H1 (cell line): ENCODE measurements at regions not wholly inside any gene's neighbourhood (a gene's known extent, or its start where the extent isn't known, plus 50 kb on each side); places are given as distances from the start of the nearest gene placed in this dataset.

Source experiments
- CTCF ChIA-PET: fragments of 300-600 bp; sonication (Branson Sonifier 250); formaldehyde crosslinking; loops from one replicate; lab custom pipeline; 2021; ENCODE audit not compliant: partially characterized antibody; lab: Charles Lee
- POLR2A ChIA-PET: fragments of 300-600 bp; sonication (Branson Sonifier 250); formaldehyde crosslinking; loops from one replicate; lab custom pipeline; 2021; ENCODE audit warnings: inconsistent platforms; ENCODE audit not compliant: partially characterized antibody; lab: Charles Lee
- DNase-seq, 2 experiments: peaks; one replicate each; pipeline versions ENCODE4 v3.0.0 to v3.0.0-alpha.2; 2010 to 2022; ENCODE audit warnings: low spot score in 2 of 2, low read depth in 1 of 2, mixed read lengths in 1 of 2
- FAIRE-seq: peaks from 2 replicates; lab custom pipeline; 2011; peaks lifted over from hg19 to GRCh38; lab: Jason Lieb, UNC
- H2AFZ ChIP-seq: 2 replicates; pipeline ENCODE4 v1.8.1; 2012; ENCODE audit warnings: low read length, inconsistent platforms
- H2AK5ac ChIP-seq: 2 replicates; pipeline ENCODE4 v1.6.1; 2013; ENCODE audit warnings: low read depth, low read length
- H2BK120ac ChIP-seq: replicated peaks from 2 replicates; pipeline ENCODE3; 2013; ENCODE audit warnings: low read depth, low read length, inconsistent platforms
- H2BK12ac ChIP-seq: 2 replicates; pipeline ENCODE4 v1.6.1; 2013; ENCODE audit warnings: low read depth, low read length
- H2BK15ac ChIP-seq: 2 replicates; pipeline ENCODE4 v1.6.1; 2013; ENCODE audit warnings: low read length
- H2BK20ac ChIP-seq: 2 replicates; pipeline ENCODE4 v1.6.1; 2013; ENCODE audit warnings: low read length
- H2BK5ac ChIP-seq: 2 replicates; pipeline ENCODE4 v1.6.1; 2013; ENCODE audit warnings: low read depth, low read length
- H3K14ac ChIP-seq: 2 replicates; pipeline ENCODE4 v1.6.1; 2013; ENCODE audit warnings: inconsistent platforms; ENCODE audit not compliant: insufficient read length
- H3K18ac ChIP-seq: 2 replicates; pipeline ENCODE4 v1.6.1; 2013; ENCODE audit warnings: low read length; ENCODE audit errors: extremely low read depth
- H3K23ac ChIP-seq: 2 replicates; pipeline ENCODE4 v1.6.1; 2013; ENCODE audit warnings: inconsistent platforms; ENCODE audit not compliant: insufficient read length
- H3K23me2 ChIP-seq: 2 replicates; pipeline ENCODE4 v1.6.1; 2013; ENCODE audit warnings: low read depth, low read length
- H3K27ac ChIP-seq: 2 replicates; pipeline ENCODE4 v1.6.1; 2011; ENCODE audit warnings: low read depth, low read length, inconsistent platforms
- H3K27me3 ChIP-seq, 4 experiments: replicated peaks in 1 of 4; 1 replicate in 1 of 4; 2 replicates in 3 of 4; pipeline versions ENCODE4 v1.6.1 to v1.8.1; 2011 to 2013; ENCODE audit warnings: low read length in 3 of 4, mild to moderate bottlenecking in 3 of 4, inconsistent platforms in 2 of 4, mixed read lengths in 2 of 4, moderate library complexity in 1 of 4; ENCODE audit not compliant: control insufficient read depth in 3 of 4, insufficient read depth in 3 of 4; ENCODE audit errors: extremely low read depth in 1 of 4
- H3K36me3 ChIP-seq, 4 experiments: 2 replicates each; pipeline versions ENCODE4 v1.6.1 to v1.8.1; 2011 to 2013; ENCODE audit warnings: mild to moderate bottlenecking in 4 of 4, low read length in 3 of 4, moderate library complexity in 2 of 4, control low read depth in 1 of 4, inconsistent platforms in 1 of 4; ENCODE audit not compliant: insufficient read depth in 4 of 4, control insufficient read depth in 2 of 4
- H3K4ac ChIP-seq: replicated peaks from 2 replicates; pipeline ENCODE3; 2013; ENCODE audit warnings: low read length, low read depth, mixed read lengths, inconsistent platforms; ENCODE audit not compliant: insufficient read length
- H3K4me1 ChIP-seq, 4 experiments: replicated peaks in 1 of 4; 1 replicate in 1 of 4; 2 replicates in 3 of 4; pipeline versions ENCODE4 v1.6.1 to v1.8.1; 2011 to 2013; ENCODE audit warnings: low read length in 3 of 4, inconsistent platforms in 2 of 4, mixed read lengths in 1 of 4; ENCODE audit not compliant: insufficient read depth in 4 of 4, control insufficient read depth in 3 of 4
- H3K4me2 ChIP-seq, 2 experiments: 2 replicates each; pipeline versions ENCODE4 v1.6.1 to v1.8.1; 2011 to 2013; ENCODE audit warnings: low read depth in 2 of 2, low read length in 2 of 2, control low read depth in 1 of 2, inconsistent platforms in 1 of 2, mild to moderate bottlenecking in 1 of 2; ENCODE audit not compliant: insufficient read depth in 1 of 2
- H3K4me3 ChIP-seq, 4 experiments: fragments of 200-600, 300-600 bp in 1 of 4; sonication (generic), shearing (Covaris generic), sonication (Bioruptor Twin) in 1 of 4; 2 replicates each; pipeline versions ENCODE4 v1.5.1 to v1.8.1; 2011 to 2016; ENCODE audit warnings: low read length in 4 of 4, low read depth in 3 of 4, control low read depth in 2 of 4, inconsistent platforms in 2 of 4, mild to moderate bottlenecking in 2 of 4, mixed read lengths in 1 of 4, moderate library complexity in 1 of 4; ENCODE audit not compliant: insufficient read depth in 2 of 4; ENCODE audit errors: extremely low read depth in 1 of 4
- H3K56ac ChIP-seq: replicated peaks from 2 replicates; pipeline ENCODE3; 2013; ENCODE audit warnings: low read depth, mild to moderate bottlenecking, mixed read lengths, low read length, inconsistent platforms; ENCODE audit not compliant: insufficient read length
- H3K79me1 ChIP-seq: 2 replicates; pipeline ENCODE4 v1.6.1; 2013; ENCODE audit warnings: low read depth, low read length, control low read depth
- H3K79me2 ChIP-seq, 2 experiments: 2 replicates each; pipeline versions ENCODE4 v1.6.1 to v1.8.1; 2012 to 2013; ENCODE audit warnings: low read length in 2 of 2, mild to moderate bottlenecking in 2 of 2, inconsistent platforms in 1 of 2; ENCODE audit not compliant: insufficient read depth in 2 of 2, control insufficient read depth in 1 of 2
- H3K9ac ChIP-seq, 4 experiments: replicated peaks in 1 of 4; 1 replicate in 1 of 4; 2 replicates in 3 of 4; pipeline versions ENCODE4 v1.6.1 to v1.8.1; 2011 to 2013; ENCODE audit warnings: low read depth in 3 of 4, low read length in 3 of 4, control low read depth in 2 of 4, mild to moderate bottlenecking in 2 of 4, moderate library complexity in 2 of 4, inconsistent platforms in 1 of 4; ENCODE audit errors: extremely low read depth in 1 of 4
- H3K9me3 ChIP-seq, 2 experiments: 2 replicates each; pipeline versions ENCODE4 v1.6.1 to v1.8.1; 2012 to 2013; ENCODE audit warnings: mild to moderate bottlenecking in 2 of 2, moderate library complexity in 2 of 2, control low read depth in 1 of 2, inconsistent platforms in 1 of 2, low read depth in 1 of 2, low read length in 1 of 2, mixed read lengths in 1 of 2; ENCODE audit not compliant: insufficient read depth in 2 of 2
- H4K20me1 ChIP-seq, 2 experiments: replicated peaks in 1 of 2; 2 replicates each; pipeline versions ENCODE3 to v1.8.1; 2011 to 2013; ENCODE audit warnings: inconsistent platforms in 2 of 2, low read length in 2 of 2, mild to moderate bottlenecking in 1 of 2; ENCODE audit not compliant: insufficient read depth in 2 of 2, control insufficient read depth in 1 of 2
- H4K5ac ChIP-seq: 2 replicates; pipeline ENCODE4 v1.6.1; 2013; ENCODE audit warnings: low read length, low read depth, mixed read lengths, inconsistent platforms; ENCODE audit not compliant: insufficient read length
- H4K8ac ChIP-seq: 2 replicates; pipeline ENCODE4 v1.8.0; 2013; ENCODE audit warnings: mild to moderate bottlenecking, moderate library complexity, low read length, inconsistent platforms; ENCODE audit not compliant: insufficient read depth; ENCODE audit errors: extremely low read depth
- H4K91ac ChIP-seq: replicated peaks from 2 replicates; pipeline ENCODE3; 2013; ENCODE audit warnings: low read length, mixed read lengths, inconsistent platforms; ENCODE audit not compliant: insufficient read length
- CHD2 ChIP-seq: IDR thresholded peaks from 2 replicates; pipeline ENCODE4 v1.6.1; 2012; ENCODE audit warnings: low read length, improper control_type of control experiment
- EGR1 ChIP-seq: IDR thresholded peaks from 2 replicates; pipeline ENCODE4 v1.6.1; 2011; ENCODE audit warnings: low read depth, low read length, borderline replicate concordance
- HDAC2 ChIP-seq, 2 experiments: fragments of 300-600 bp in 1 of 2; sonication (generic) in 1 of 2; IDR thresholded peaks; 2 replicates each; pipeline ENCODE4 v1.6.1; 2011 to 2012; ENCODE audit warnings: low read depth in 2 of 2, low read length in 2 of 2, mild to moderate bottlenecking in 2 of 2, moderate library complexity in 2 of 2, borderline replicate concordance in 1 of 2, inconsistent platforms in 1 of 2
- KDM1A ChIP-seq: fragments of 200-600, 300-600 bp; sonication (generic); IDR thresholded peaks from 2 replicates; pipeline ENCODE4 v1.7.1; 2016; ENCODE audit warnings: mild to moderate bottlenecking, low read length, borderline replicate concordance
- SIN3A ChIP-seq, 2 experiments: IDR thresholded peaks in 1 of 2; conservative IDR thresholded peaks in 1 of 2; 2 replicates each; pipeline ENCODE4 v1.6.1; 2011 to 2012; ENCODE audit warnings: low read length in 2 of 2, improper control_type of control experiment in 1 of 2, low read depth in 1 of 2, mild to moderate bottlenecking in 1 of 2
- SP4 ChIP-seq: IDR thresholded peaks from 2 replicates; pipeline ENCODE4 v1.6.1; 2012; ENCODE audit warnings: low read length, inconsistent platforms
- YY1 ChIP-seq: IDR thresholded peaks from 2 replicates; pipeline ENCODE4 v1.6.1; 2011; ENCODE audit warnings: low read depth, mild to moderate bottlenecking, low read length
- WGBS, 2 experiments: shearing (Covaris generic) in 1 of 2; methylation state at CpG; one replicate each; pipeline versions ENCODE4 v1.1.6 to v1.1.7; 2013 to 2015; ENCODE audit warnings: low lambda C conversion rate in 2 of 2, mixed read lengths in 2 of 2, inconsistent platforms in 1 of 2, low coverage in 1 of 2, missing lambda C conversion rate in 1 of 2; ENCODE audit not compliant: insufficient replicate concordance in 2 of 2, insufficient coverage in 1 of 2, insufficient read length in 1 of 2; ENCODE audit errors: extremely low coverage in 1 of 2, missing lambda C conversion rate in 1 of 2; 5-methylcytosine and 5-hydroxymethylcytosine counted together

GRCh38 chr16:62853887-62854286 is 817.6 kb upstream of the CDH8 start:
- Histone ChIP-seq H2AFZ (peak overlapping the region; percentile 56; the same call in 1 of the 2 replicates), H3K56ac (no peak overlapping the region), H3K27ac (no peak overlapping the region), H3K36me3 (no peaks in the 10 kb centered on the region), H3K9me3 (no peaks in the 10 kb centered on the region), H2AK5ac (no peak overlapping the region), H3K4me2 (no peak overlapping the region), H3K79me2 (no peaks in the 10 kb centered on the region), H3K4me1 (no peaks in the 10 kb centered on the region), H2BK5ac (no peak overlapping the region), H3K4ac (no peak overlapping the region), H3K14ac (no peak overlapping the region), H3K23me2 (no peaks in the 10 kb centered on the region; the same call in 1 of the 2 replicates), H2BK12ac (no peak overlapping the region), H4K20me1 (no peaks in the 10 kb centered on the region), H4K5ac (no peak overlapping the region), H2BK120ac (no peak overlapping the region), H3K27me3 (no peaks in the 10 kb centered on the region), H3K9ac (no peak overlapping the region), H2BK15ac (no peak overlapping the region), H2BK20ac (no peak overlapping the region), H3K18ac (no peak overlapping the region), H4K91ac (peak overlapping the region; percentile 12), H3K23ac (no peak overlapping the region), H3K4me3 (no peak overlapping the region), H4K8ac (no peak overlapping the region), H3K79me1 (no peaks in the 10 kb centered on the region)
- no peak for TF ChIP-seq EGR1
- no peak for TF ChIP-seq SIN3A (conservative IDR thresholded peaks at IDR 0.05 in 1 of 2, IDR thresholded peaks at IDR 0.05 in 1 of 2; ENCODE audit: low read depth in 1 of 2, low read length in 2 of 2)
- no peak for TF ChIP-seq SP4
- TF ChIP-seq KDM1A: no peak
- no peak for TF ChIP-seq YY1
- TF ChIP-seq CHD2: no peak
- no peak for TF ChIP-seq HDAC2 (IDR thresholded peaks at IDR 0.05; ENCODE audit: borderline replicate concordance in 1 of 2, low read depth in 2 of 2, low read length in 2 of 2)
- FAIRE-seq: no peak
- DNase-seq: no peak
- POLR2A ChIA-PET: no interaction called here
- CTCF ChIA-PET: no interaction called here
- WGBS, 2 experiments: 97% methylated on average over 4 of the region's 4 CpGs; no CpG with 5 or more reads in 1 of the 2 experiments
